BE2C (cell line): ENCODE measurements at regions not wholly inside any gene's neighbourhood (a gene's known extent, or its start where the extent isn't known, plus 50 kb on each side); places are given as distances from the start of the nearest gene placed in this dataset.

Source experiments
- DNase-seq: peaks from one replicate; pipeline ENCODE4 v3.0.0-alpha.2; 2020
- H3K27me3 ChIP-seq: fragments of 250-450 bp; sonication (Bioruptor Pico); 2 replicates; pipeline ENCODE4 v1.5.1; 2020; ENCODE audit warnings: mild to moderate bottlenecking
- H3K36me3 ChIP-seq: fragments of 250-450 bp; sonication (Bioruptor Pico); 2 replicates; pipeline ENCODE4 v1.5.1; 2020; ENCODE audit warnings: mild to moderate bottlenecking
- H3K4me1 ChIP-seq: fragments of 250-450 bp; sonication (Bioruptor Pico); 2 replicates; pipeline ENCODE4 v1.5.1; 2020
- H3K4me3 ChIP-seq: 2 replicates; pipeline ENCODE4 v1.5.1; 2011; ENCODE audit warnings: low read depth, low read length
- H3K9me3 ChIP-seq: fragments of 250-450 bp; sonication (Bioruptor Pico); 2 replicates; pipeline ENCODE4 v1.5.1; 2020
- TF ChIP-seq, protein P1 (sequence below): IDR thresholded peaks from 2 replicates; pipeline ENCODE4 v1.5.1; 2012; ENCODE audit warnings: mild to moderate bottlenecking, low read depth, low read length

- Histone ChIP-seq H3K4me1 (no peaks in the 10 kb centered on the region), H3K4me3 (no peak overlapping the region), H3K36me3 (no peaks in the 10 kb centered on the region), H3K9me3 (no peaks in the 10 kb centered on the region), H3K27me3 (no peaks in the 10 kb centered on the region)
- no peak for DNase-seq
- TF ChIP-seq, protein P1, sequence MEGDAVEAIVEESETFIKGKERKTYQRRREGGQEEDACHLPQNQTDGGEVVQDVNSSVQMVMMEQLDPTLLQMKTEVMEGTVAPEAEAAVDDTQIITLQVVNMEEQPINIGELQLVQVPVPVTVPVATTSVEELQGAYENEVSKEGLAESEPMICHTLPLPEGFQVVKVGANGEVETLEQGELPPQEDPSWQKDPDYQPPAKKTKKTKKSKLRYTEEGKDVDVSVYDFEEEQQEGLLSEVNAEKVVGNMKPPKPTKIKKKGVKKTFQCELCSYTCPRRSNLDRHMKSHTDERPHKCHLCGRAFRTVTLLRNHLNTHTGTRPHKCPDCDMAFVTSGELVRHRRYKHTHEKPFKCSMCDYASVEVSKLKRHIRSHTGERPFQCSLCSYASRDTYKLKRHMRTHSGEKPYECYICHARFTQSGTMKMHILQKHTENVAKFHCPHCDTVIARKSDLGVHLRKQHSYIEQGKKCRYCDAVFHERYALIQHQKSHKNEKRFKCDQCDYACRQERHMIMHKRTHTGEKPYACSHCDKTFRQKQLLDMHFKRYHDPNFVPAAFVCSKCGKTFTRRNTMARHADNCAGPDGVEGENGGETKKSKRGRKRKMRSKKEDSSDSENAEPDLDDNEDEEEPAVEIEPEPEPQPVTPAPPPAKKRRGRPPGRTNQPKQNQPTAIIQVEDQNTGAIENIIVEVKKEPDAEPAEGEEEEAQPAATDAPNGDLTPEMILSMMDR = no peak
Measured at GRCh38 chr13:33634546-33634982, 183.4 kb upstream of the RFC3 start.

DNA sequence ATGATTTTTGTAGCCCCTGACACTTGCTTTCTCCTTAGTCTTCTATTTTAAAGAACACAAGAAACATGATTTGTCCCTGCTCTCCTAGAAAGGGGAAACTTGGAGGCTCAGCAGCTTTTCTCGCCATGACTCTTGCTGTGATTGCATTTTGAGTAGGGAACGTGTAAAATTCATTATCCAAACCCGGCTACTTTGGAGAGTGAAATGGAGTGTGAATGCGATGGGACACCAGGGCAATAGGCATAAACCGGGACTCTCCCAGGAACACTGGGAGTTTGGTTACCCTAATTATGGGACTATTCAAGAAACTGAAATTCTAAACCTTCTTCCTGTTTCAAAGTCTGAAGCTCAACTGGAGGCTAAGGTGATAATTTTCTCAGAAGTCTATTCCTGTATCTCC, 181.7 kb upstream of the RFC3 start:
- no peak overlapping the region for H3K4me3 ChIP-seq
- H3K36me3 ChIP-seq = no peaks in the 10 kb centered on the region
- no peaks in the 10 kb centered on the region for H3K9me3 ChIP-seq
- H3K4me1 ChIP-seq = no peaks in the 10 kb centered on the region
- TF ChIP-seq, protein P1 = no peak
- DNase-seq = no peak
- no peaks in the 10 kb centered on the region for H3K27me3 ChIP-seq

- TF ChIP-seq, protein P1 = no peak
- no peak for DNase-seq
- no peaks in the 10 kb centered on the region for H3K4me1 ChIP-seq
Measured at GRCh38 chr13:33636955-33637670, 180.8 kb upstream of the RFC3 start.

GRCh38 chr13:33637978-33638743, 179.8 kb upstream of the RFC3 start:
- Histone ChIP-seq H3K4me1 (no peaks in the 10 kb centered on the region), H3K27me3 (no peaks in the 10 kb centered on the region), H3K9me3 (no peaks in the 10 kb centered on the region), H3K36me3 (no peaks in the 10 kb centered on the region), H3K4me3 (no peak overlapping the region)
- TF ChIP-seq, protein P1 = no peak
- DNase-seq = no peak

More at GRCh38 chr13:33636955-33637670, 180.8 kb upstream of the RFC3 start:
- no peaks in the 10 kb centered on the region for H3K27me3 ChIP-seq
- H3K36me3 ChIP-seq = no peaks in the 10 kb centered on the region
- H3K4me3 ChIP-seq = no peak overlapping the region
- no peaks in the 10 kb centered on the region for H3K9me3 ChIP-seq

DNA sequence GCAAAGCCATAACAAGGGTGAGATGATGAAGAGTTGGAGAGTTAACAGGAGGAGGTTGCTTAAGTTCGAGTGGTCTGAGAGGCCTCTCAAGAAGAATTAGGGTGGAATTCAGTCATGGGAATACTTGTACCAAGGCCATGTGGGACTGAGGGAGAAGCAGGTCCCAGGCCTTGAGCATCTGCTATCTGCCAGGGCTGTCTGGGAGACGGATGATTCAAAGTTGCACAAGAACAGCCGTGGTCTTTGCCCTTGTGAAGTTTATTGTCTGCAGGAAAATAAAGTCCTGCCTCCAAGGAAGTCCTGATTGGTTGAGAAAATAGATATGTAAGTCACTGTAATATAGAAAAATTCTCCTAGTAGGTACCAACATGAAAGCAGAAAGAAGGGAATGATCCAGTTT, 178.8 kb upstream of the RFC3 start:
- TF ChIP-seq, protein P1 = no peak
- no peaks in the 10 kb centered on the region for H3K4me1 ChIP-seq
- no peaks in the 10 kb centered on the region for H3K27me3 ChIP-seq
- no peaks in the 10 kb centered on the region for H3K36me3 ChIP-seq
- H3K9me3 ChIP-seq = no peaks in the 10 kb centered on the region
- H3K4me3 ChIP-seq = no peak overlapping the region
- DNase-seq = no peak

- TF ChIP-seq, protein P1 = no peak
- H3K36me3 ChIP-seq = no peaks in the 10 kb centered on the region
- no peaks in the 10 kb centered on the region for H3K9me3 ChIP-seq
- no peak overlapping the region for H3K4me3 ChIP-seq
- DNase-seq = no peak
- no peaks in the 10 kb centered on the region for H3K4me1 ChIP-seq
- H3K27me3 ChIP-seq = no peaks in the 10 kb centered on the region
Measured at GRCh38 chr13:33639626-33640080, 178.3 kb upstream of the RFC3 start.
